Cardiac fibroblast (primary cell): ENCODE measurements at regions not wholly inside any gene's neighbourhood (a gene's known extent, or its start where the extent isn't known, plus 50 kb on each side); places are given as distances from the start of the nearest gene placed in this dataset.

ENCODE experiments used
- DNase-seq, 2 donors: peaks; one replicate each; pipeline versions ENCODE4 v3.0.0 to v3.0.0-alpha.2; 2010; ENCODE audit warnings: low read depth in 2 of 2
- H3K4me3 ChIP-seq, 2 donors: replicated peaks in 1 of 2; 1 replicate in 1 of 2; 2 replicates in 1 of 2; pipeline ENCODE4 v1.5.1; 2011; ENCODE audit warnings: low read depth in 2 of 2, low read length in 2 of 2, mild to moderate bottlenecking in 2 of 2, moderate library complexity in 1 of 2
- TF ChIP-seq, protein P1 (sequence below): IDR thresholded peaks from one replicate; pipeline ENCODE4 v1.5.1; 2011; ENCODE audit warnings: low read depth, mild to moderate bottlenecking, low read length, inconsistent platforms

DNA sequence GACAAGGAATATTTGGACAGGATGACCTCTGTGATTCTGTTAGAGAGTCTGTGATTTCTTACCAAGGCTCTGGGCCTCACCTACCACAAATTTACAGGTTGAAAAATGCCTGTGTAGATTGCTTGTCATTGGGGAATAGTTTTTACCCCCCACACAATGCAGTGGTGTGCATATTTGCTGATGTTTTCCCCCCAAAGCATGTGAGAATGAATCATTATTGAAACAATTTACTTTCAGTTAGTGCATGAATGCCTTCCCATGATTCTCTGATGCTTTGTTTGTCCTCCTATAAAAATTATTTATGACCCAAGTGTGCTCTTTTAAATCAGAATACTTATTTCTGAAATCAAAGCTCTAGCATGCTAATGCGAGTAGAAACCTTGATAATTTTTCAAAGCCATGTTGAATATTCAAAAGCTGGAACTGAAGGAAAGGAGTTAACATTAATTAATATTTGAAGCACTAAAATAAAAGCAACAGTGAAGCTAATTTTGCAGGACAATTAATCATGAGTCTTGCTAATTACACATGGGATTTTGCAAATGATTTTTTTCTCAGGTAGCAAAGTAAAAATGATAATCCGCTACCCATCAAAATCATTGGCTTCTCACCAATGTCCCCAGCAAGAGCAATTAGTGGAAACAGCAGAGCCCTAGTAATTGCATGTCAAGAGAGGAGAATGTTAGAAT, 361.2 kb upstream of the HNRNPA3 start:
- no peak overlapping the region for H3K4me3 ChIP-seq
- DNase-seq: no peak
- TF ChIP-seq, protein P1, sequence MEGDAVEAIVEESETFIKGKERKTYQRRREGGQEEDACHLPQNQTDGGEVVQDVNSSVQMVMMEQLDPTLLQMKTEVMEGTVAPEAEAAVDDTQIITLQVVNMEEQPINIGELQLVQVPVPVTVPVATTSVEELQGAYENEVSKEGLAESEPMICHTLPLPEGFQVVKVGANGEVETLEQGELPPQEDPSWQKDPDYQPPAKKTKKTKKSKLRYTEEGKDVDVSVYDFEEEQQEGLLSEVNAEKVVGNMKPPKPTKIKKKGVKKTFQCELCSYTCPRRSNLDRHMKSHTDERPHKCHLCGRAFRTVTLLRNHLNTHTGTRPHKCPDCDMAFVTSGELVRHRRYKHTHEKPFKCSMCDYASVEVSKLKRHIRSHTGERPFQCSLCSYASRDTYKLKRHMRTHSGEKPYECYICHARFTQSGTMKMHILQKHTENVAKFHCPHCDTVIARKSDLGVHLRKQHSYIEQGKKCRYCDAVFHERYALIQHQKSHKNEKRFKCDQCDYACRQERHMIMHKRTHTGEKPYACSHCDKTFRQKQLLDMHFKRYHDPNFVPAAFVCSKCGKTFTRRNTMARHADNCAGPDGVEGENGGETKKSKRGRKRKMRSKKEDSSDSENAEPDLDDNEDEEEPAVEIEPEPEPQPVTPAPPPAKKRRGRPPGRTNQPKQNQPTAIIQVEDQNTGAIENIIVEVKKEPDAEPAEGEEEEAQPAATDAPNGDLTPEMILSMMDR: no peak

- DNase-seq: no peak
- TF ChIP-seq, protein P1: no peak
- no peak overlapping the region for H3K4me3 ChIP-seq
Observed at GRCh38 chr2:176851889-176852483, 360.6 kb upstream of the HNRNPA3 start.

- H3K4me3 ChIP-seq: no peak overlapping the region
- DNase-seq: no peak
- TF ChIP-seq, protein P1: no peak
Observed at GRCh38 chr2:176852667-176853066, 359.9 kb upstream of the HNRNPA3 start.

DNA sequence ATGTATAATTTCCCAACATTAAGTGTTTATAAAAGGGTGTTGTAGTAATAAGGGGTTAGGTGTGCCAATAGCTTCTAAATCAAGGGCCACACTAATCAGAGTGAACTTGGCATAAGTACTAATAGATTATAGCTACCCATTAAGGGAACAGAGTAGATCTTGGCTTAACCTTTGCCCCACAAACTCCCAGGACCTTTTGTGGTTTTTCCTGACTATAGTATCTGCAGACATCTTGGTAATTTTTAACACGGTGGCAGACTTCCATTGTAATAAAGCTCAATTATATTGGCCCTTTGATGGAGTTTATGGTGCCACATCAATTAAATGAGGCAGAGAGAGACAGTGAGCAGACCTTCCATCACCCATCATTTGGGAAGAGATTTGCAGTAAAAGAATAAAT, 358.5 kb upstream of the HNRNPA3 start:
- H3K4me3 ChIP-seq: no peak overlapping the region
- no peak for DNase-seq
- TF ChIP-seq, protein P1: no peak

DNA sequence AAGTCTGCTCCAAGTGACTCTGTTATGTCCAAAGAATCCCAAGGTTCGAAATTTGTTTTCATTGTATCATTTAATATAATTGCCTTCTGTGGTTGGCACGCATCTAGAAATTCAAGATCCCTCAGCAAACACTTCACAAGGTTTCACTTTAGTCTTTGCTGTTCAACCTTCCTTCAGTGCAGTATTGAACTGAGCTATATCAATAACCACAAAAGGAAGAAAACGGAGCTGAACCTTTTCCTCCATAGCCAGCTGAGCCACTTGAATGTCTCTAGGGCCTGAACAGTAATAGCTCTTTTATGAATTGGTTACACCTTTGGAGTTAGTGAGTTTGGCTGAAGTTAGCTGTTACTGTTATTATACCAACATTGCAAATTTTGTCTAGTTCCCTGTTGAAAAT, 357.7 kb upstream of the HNRNPA3 start:
- no peak for DNase-seq
- H3K4me3 ChIP-seq: no peak overlapping the region
- TF ChIP-seq, protein P1: no peak

GRCh38 chr2:176856683-176857082, 355.9 kb upstream of the HNRNPA3 start:
- TF ChIP-seq, protein P1: no peak
- no peak for DNase-seq
- H3K4me3 ChIP-seq: no peak overlapping the region
